Lower leg skin (tissue), 3 donors: ENCODE measurements at regions not wholly inside any gene's neighbourhood (a gene's known extent, or its start where the extent isn't known, plus 50 kb on each side); places are given as distances from the start of the nearest gene placed in this dataset.

Experiments used
- POLR2A ChIP-seq, 2 donors: fragments of 450-650 bp; IDR thresholded peaks; one replicate each; pipeline ENCODE4 v1.6.1; 2016 to 2017; ENCODE audit warnings: antibody characterized with exemption in 2 of 2, mild to moderate bottlenecking in 1 of 2, moderate library complexity in 1 of 2
- TF ChIP-seq, protein P1 (sequence below), 3 donors: fragments of 450-650 bp; IDR thresholded peaks; one replicate each; pipeline ENCODE4 v1.5.1; 2016; ENCODE audit warnings: antibody characterized with exemption in 3 of 3, mild to moderate bottlenecking in 3 of 3, moderate library complexity in 2 of 3

- TF ChIP-seq, protein P1, sequence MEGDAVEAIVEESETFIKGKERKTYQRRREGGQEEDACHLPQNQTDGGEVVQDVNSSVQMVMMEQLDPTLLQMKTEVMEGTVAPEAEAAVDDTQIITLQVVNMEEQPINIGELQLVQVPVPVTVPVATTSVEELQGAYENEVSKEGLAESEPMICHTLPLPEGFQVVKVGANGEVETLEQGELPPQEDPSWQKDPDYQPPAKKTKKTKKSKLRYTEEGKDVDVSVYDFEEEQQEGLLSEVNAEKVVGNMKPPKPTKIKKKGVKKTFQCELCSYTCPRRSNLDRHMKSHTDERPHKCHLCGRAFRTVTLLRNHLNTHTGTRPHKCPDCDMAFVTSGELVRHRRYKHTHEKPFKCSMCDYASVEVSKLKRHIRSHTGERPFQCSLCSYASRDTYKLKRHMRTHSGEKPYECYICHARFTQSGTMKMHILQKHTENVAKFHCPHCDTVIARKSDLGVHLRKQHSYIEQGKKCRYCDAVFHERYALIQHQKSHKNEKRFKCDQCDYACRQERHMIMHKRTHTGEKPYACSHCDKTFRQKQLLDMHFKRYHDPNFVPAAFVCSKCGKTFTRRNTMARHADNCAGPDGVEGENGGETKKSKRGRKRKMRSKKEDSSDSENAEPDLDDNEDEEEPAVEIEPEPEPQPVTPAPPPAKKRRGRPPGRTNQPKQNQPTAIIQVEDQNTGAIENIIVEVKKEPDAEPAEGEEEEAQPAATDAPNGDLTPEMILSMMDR (IDR thresholded peaks at IDR 0.05) = no peak
- TF ChIP-seq POLR2A (IDR thresholded peaks at IDR 0.05) = no peak
These were observed 215.3 kb upstream of the HS3ST5 start for GRCh38 chr6:114558153-114558552.
